ENCODE measurements at regions not wholly inside any gene's neighbourhood (a gene's known extent, or its start where the extent isn't known, plus 50 kb on each side); places are given as distances from the start of the nearest gene placed in this dataset.

GRCh38 chr3:88775026-88775690, 332.3 kb upstream of the EPHA3 start:
- H3K36me3 ChIP-seq (ENCODE audit: control insufficient read depth, insufficient read depth, low read length) = no peaks in the 10 kb centered on the region
- in situ Hi-C loops (cut with HindIII; ENCODE audit: low pct_unique_long_range_greater_than_20kb, low sequenced_read_pairs) (no loop called here), intact Hi-C loops (cut with micrococcal nuclease; ENCODE audit: unreplicated experiment) (no loop called here)
- H3K9me3 ChIP-seq (ENCODE audit: control insufficient read depth, insufficient read depth, low read depth, low read length) = no peaks in the 10 kb centered on the region
- H3K27ac ChIP-seq (ENCODE audit: low read length) = no peak overlapping the region
- H3K4me1 ChIP-seq (ENCODE audit: control insufficient read depth, insufficient read depth, low read length) = no peaks in the 10 kb centered on the region
- H3K27me3 ChIP-seq (ENCODE audit: control insufficient read depth, insufficient read depth, low read length) = no peaks in the 10 kb centered on the region
- TF ChIP-seq CTCF (IDR thresholded peaks at IDR 0.05) (no peak), TCF7L2 (IDR thresholded peaks at IDR 0.05; ENCODE audit: low read depth, low read length) (no peak), SIN3A (IDR thresholded peaks at IDR 0.05; ENCODE audit: borderline replicate concordance, insufficient read depth, low read depth, low read length) (no peak), POLR2AphosphoS5 (IDR thresholded peaks at IDR 0.05; ENCODE audit: low read depth, low read length) (no peak), REST (IDR thresholded peaks at IDR 0.05; ENCODE audit: insufficient read depth in 1 of 2, low read depth in 2 of 2, low read length in 1 of 2) (no peak)
- ChIA-PET CTCF (no interaction called here), POLR2A (no interaction called here)
- BruUV-seq (replicated peaks) = no TSS peak
- H3K4me3 ChIP-seq (ENCODE audit: low read depth in 2 of 2, low read length in 2 of 2) = no peak overlapping the region
- ATAC-seq (no peak), DNase-seq (ENCODE audit: low read depth, low spot score) (no peak)

GRCh38 chr3:88779482-88779881, 327.9 kb upstream of the EPHA3 start:
- no peaks in the 10 kb centered on the region for H3K27me3 ChIP-seq (ENCODE audit: control insufficient read depth, insufficient read depth, low read length)
- ATAC-seq (no peak), DNase-seq (ENCODE audit: low read depth, low spot score) (no peak)
- no peaks in the 10 kb centered on the region for H3K4me1 ChIP-seq (ENCODE audit: control insufficient read depth, insufficient read depth, low read length)
- no peaks in the 10 kb centered on the region for H3K9me3 ChIP-seq (ENCODE audit: control insufficient read depth, insufficient read depth, low read depth, low read length)
- CTCF ChIA-PET = no interaction called here
- POLR2A ChIA-PET = no interaction called here
- no peak overlapping the region for H3K27ac ChIP-seq (ENCODE audit: low read length)
- intact Hi-C loops (cut with micrococcal nuclease; ENCODE audit: unreplicated experiment) (no loop called here), in situ Hi-C loops (cut with HindIII; ENCODE audit: low pct_unique_long_range_greater_than_20kb, low sequenced_read_pairs) (no loop called here)
- no TSS peak for BruUV-seq (replicated peaks)
- TF ChIP-seq CTCF (IDR thresholded peaks at IDR 0.05) (no peak), POLR2AphosphoS5 (IDR thresholded peaks at IDR 0.05; ENCODE audit: low read depth, low read length) (no peak), TCF7L2 (IDR thresholded peaks at IDR 0.05; ENCODE audit: low read depth, low read length) (no peak), REST (IDR thresholded peaks at IDR 0.05; ENCODE audit: insufficient read depth in 1 of 2, low read depth in 2 of 2, low read length in 1 of 2) (no peak)
- H3K4me3 ChIP-seq (ENCODE audit: low read depth in 2 of 2, low read length in 2 of 2) = no peak overlapping the region
- H3K36me3 ChIP-seq (ENCODE audit: control insufficient read depth, insufficient read depth, low read length) = no peaks in the 10 kb centered on the region

Data from Panc1 (cell line).